ENCODE measurements at regions not wholly inside any gene's neighbourhood (a gene's known extent, or its start where the extent isn't known, plus 50 kb on each side); places are given as distances from the start of the nearest gene placed in this dataset.

- Histone ChIP-seq H3K36me3 (no peaks in the 10 kb centered on the region), H3K4me3 (no peak overlapping the region), H3K9me3 (peaks cover 0 to 12% (median 2%) of the 10 kb centered on the region in 4 donors), H3K27ac (no peak overlapping the region), H3K27me3 (no peaks in the 10 kb centered on the region), H3K4me1 (no peaks in the 10 kb centered on the region)
- no peak for DNase-seq (ENCODE audit: low spot score in 2 of 2)
- TF ChIP-seq POLR2A (IDR thresholded peaks at IDR 0.05) (no peak), CTCF (IDR thresholded peaks at IDR 0.05) (no peak), EP300 (IDR thresholded peaks at IDR 0.05) (no peak)
- WGBS, 2 donors, result 88% methylated on average over 6 of the region's 6 CpGs
Observed at GRCh38 chr22:47633111-47633510, 870.7 kb downstream of the TBC1D22A start.

- H3K9me3 ChIP-seq, result peaks cover 0 to 10% (median under 1%) of the 10 kb centered on the region in 4 donors
- no peaks in the 10 kb centered on the region for H3K36me3 ChIP-seq
- H3K27me3 ChIP-seq, result no peaks in the 10 kb centered on the region
- no peak for TF ChIP-seq CTCF (IDR thresholded peaks at IDR 0.05)
- TF ChIP-seq POLR2A (IDR thresholded peaks at IDR 0.05), result no peak
- no peaks in the 10 kb centered on the region for H3K4me1 ChIP-seq
- no peak overlapping the region for H3K27ac ChIP-seq
- WGBS, 2 donors, result 50 to 54% methylated on average over 7 to 10 of the region's 10 CpGs
- DNase-seq (ENCODE audit: low spot score in 2 of 2), result no peak
- H3K4me3 ChIP-seq, result no peak overlapping the region
Observed at GRCh38 chr22:47632701-47633100, 870.3 kb downstream of the TBC1D22A start.

- H3K27me3 ChIP-seq, result no peaks in the 10 kb centered on the region
- no peak for TF ChIP-seq CTCF (IDR thresholded peaks at IDR 0.05)
- TF ChIP-seq EP300 (IDR thresholded peaks at IDR 0.05), result no peak
- no peak for TF ChIP-seq POLR2A (IDR thresholded peaks at IDR 0.05)
- no peaks in the 10 kb centered on the region for H3K9me3 ChIP-seq
- no peak for DNase-seq (ENCODE audit: low spot score in 2 of 2)
- 92 to 93% methylated on average over 30 to 31 of the region's 31 CpGs for WGBS, 2 donors
- no peaks in the 10 kb centered on the region for H3K36me3 ChIP-seq
- H3K27ac ChIP-seq, result no peak overlapping the region
- H3K4me3 ChIP-seq, result no peak overlapping the region
- no peaks in the 10 kb centered on the region for H3K4me1 ChIP-seq
Observed at GRCh38 chr22:47631571-47632102, 869.2 kb downstream of the TBC1D22A start.

- no peak overlapping the region for H3K27ac ChIP-seq
- no peak for DNase-seq (ENCODE audit: low spot score in 2 of 2)
- H3K27me3 ChIP-seq, result no peaks in the 10 kb centered on the region
- 76 to 79% methylated on average over 22 of the region's 22 CpGs for WGBS, 2 donors
- no peaks in the 10 kb centered on the region for H3K9me3 ChIP-seq
- no peaks in the 10 kb centered on the region for H3K36me3 ChIP-seq
- no peak overlapping the region for H3K4me3 ChIP-seq
- TF ChIP-seq POLR2A (IDR thresholded peaks at IDR 0.05) (no peak), CTCF (IDR thresholded peaks at IDR 0.05) (no peak), EP300 (IDR thresholded peaks at IDR 0.05) (no peak)
- H3K4me1 ChIP-seq, result no peaks in the 10 kb centered on the region
Observed at GRCh38 chr22:47630741-47631534, 868.5 kb downstream of the TBC1D22A start.

- no peak overlapping the region for H3K27ac ChIP-seq
- H3K9me3 ChIP-seq, result no peaks in the 10 kb centered on the region
- no peak overlapping the region for H3K4me3 ChIP-seq
- 66 to 71% methylated on average over 11 of the region's 11 CpGs for WGBS, 2 donors
- DNase-seq (ENCODE audit: low spot score in 2 of 2), result no peak
- no peaks in the 10 kb centered on the region for H3K36me3 ChIP-seq
- H3K4me1 ChIP-seq, result no peaks in the 10 kb centered on the region
- H3K27me3 ChIP-seq, result no peaks in the 10 kb centered on the region
- TF ChIP-seq CTCF (IDR thresholded peaks at IDR 0.05) (no peak), POLR2A (IDR thresholded peaks at IDR 0.05) (no peak), EP300 (IDR thresholded peaks at IDR 0.05) (no peak)
Observed at GRCh38 chr22:47629791-47630655, 867.6 kb downstream of the TBC1D22A start.

Data from tibial nerve (tissue), 4 donors.